H9 (cell line): ENCODE measurements at regions not wholly inside any gene's neighbourhood (a gene's known extent, or its start where the extent isn't known, plus 50 kb on each side); places are given as distances from the start of the nearest gene placed in this dataset.
A peak's percentile ranks its signal among the peaks of the same experiment; 100 is the strongest.

Source experiments
- DNase-seq: peaks from one replicate; pipeline ENCODE4 v3.0.0-alpha.2; 2017
- H2AFZ ChIP-seq: one replicate; pipeline ENCODE4 v1.6.1; 2013; ENCODE audit warnings: mild to moderate bottlenecking, low read length, control low read depth, moderate library complexity
- H2AK5ac ChIP-seq: 2 replicates; pipeline ENCODE4 v1.6.1; 2013; ENCODE audit warnings: low read length, control low read depth, mixed read lengths; ENCODE audit not compliant: insufficient read length
- H2BK120ac ChIP-seq: one replicate; pipeline ENCODE4 v1.6.1; 2013; ENCODE audit warnings: low read depth, mild to moderate bottlenecking, low read length, control low read depth, inconsistent platforms; ENCODE audit not compliant: poor library complexity, severe bottlenecking
- H2BK12ac ChIP-seq: 2 replicates; pipeline ENCODE4 v1.6.1; 2013; ENCODE audit warnings: low read length, control low read depth, mixed read lengths, low read depth; ENCODE audit not compliant: insufficient read length
- H2BK15ac ChIP-seq: 2 replicates; pipeline ENCODE4 v1.6.1; 2013; ENCODE audit warnings: low read depth, low read length, control low read depth
- H2BK20ac ChIP-seq: one replicate; pipeline ENCODE4 v1.6.1; 2013; ENCODE audit warnings: low read depth, mild to moderate bottlenecking, low read length, control low read depth, inconsistent platforms; ENCODE audit not compliant: poor library complexity, severe bottlenecking
- H2BK5ac ChIP-seq: 2 replicates; pipeline ENCODE4 v1.6.1; 2013; ENCODE audit warnings: low read length, control low read depth, mixed read lengths; ENCODE audit not compliant: insufficient read length
- H3K14ac ChIP-seq: 2 replicates; pipeline ENCODE4 v1.6.1; 2013; ENCODE audit warnings: low read length, control low read depth; ENCODE audit not compliant: insufficient read depth
- H3K18ac ChIP-seq: 2 replicates; pipeline ENCODE4 v1.6.1; 2013; ENCODE audit warnings: low read depth, mild to moderate bottlenecking, mixed read lengths, low read length, control low read depth; ENCODE audit not compliant: insufficient read length
- H3K23ac ChIP-seq: 2 replicates; pipeline ENCODE4 v1.6.1; 2013; ENCODE audit warnings: low read length, control low read depth, mixed read lengths, low read depth; ENCODE audit not compliant: insufficient read length
- H3K23me2 ChIP-seq: 2 replicates; pipeline ENCODE4 v1.6.1; 2013; ENCODE audit warnings: low read depth, mild to moderate bottlenecking, mixed read lengths, low read length, control low read depth; ENCODE audit not compliant: insufficient read length, poor library complexity, severe bottlenecking
- H3K27ac ChIP-seq: 2 replicates; pipeline ENCODE4 v1.5.1; 2013; ENCODE audit warnings: low read length, control low read depth, mixed read lengths, low read depth; ENCODE audit not compliant: insufficient read length
- H3K27me3 ChIP-seq: 2 replicates; pipeline ENCODE4 v1.6.1; 2013; ENCODE audit warnings: low read length, control low read depth, inconsistent platforms; ENCODE audit not compliant: insufficient read depth
- H3K4ac ChIP-seq: 2 replicates; pipeline ENCODE4 v1.6.1; 2013; ENCODE audit warnings: low read depth, mild to moderate bottlenecking, control low read depth, inconsistent platforms, low read length, moderate library complexity
- H3K4me1 ChIP-seq: 2 replicates; pipeline ENCODE4 v1.6.1; 2013; ENCODE audit warnings: low read length, control low read depth, inconsistent platforms; ENCODE audit not compliant: insufficient read depth
- H3K4me2 ChIP-seq: 2 replicates; pipeline ENCODE4 v1.6.1; 2013; ENCODE audit warnings: low read length, control low read depth, mixed read lengths; ENCODE audit not compliant: insufficient read length, insufficient read depth
- H3K56ac ChIP-seq: 2 replicates; pipeline ENCODE4 v1.6.1; 2013; ENCODE audit warnings: low read depth, mild to moderate bottlenecking, mixed read lengths, low read length, control low read depth; ENCODE audit not compliant: insufficient read length
- H3K79me1 ChIP-seq: 2 replicates; pipeline ENCODE4 v1.6.1; 2013; ENCODE audit warnings: low read depth, mild to moderate bottlenecking, moderate library complexity, low read length, control low read depth, inconsistent platforms; ENCODE audit not compliant: insufficient read depth, poor library complexity, severe bottlenecking
- H3K79me2 ChIP-seq: 2 replicates; pipeline ENCODE4 v1.6.1; 2013; ENCODE audit warnings: low read length, control low read depth, inconsistent platforms; ENCODE audit not compliant: insufficient read depth
- H3K9ac ChIP-seq: 2 replicates; pipeline ENCODE4 v1.6.1; 2013; ENCODE audit warnings: low read length, control low read depth, mixed read lengths; ENCODE audit not compliant: insufficient read length; ENCODE audit errors: extremely low read depth
- H3K9me3 ChIP-seq: one replicate; pipeline ENCODE4 v1.6.1; 2013; ENCODE audit warnings: low read depth, low read length, inconsistent platforms; ENCODE audit not compliant: control insufficient read depth
- H3T11ph ChIP-seq: one replicate; pipeline ENCODE4 v1.6.1; 2013; ENCODE audit warnings: mild to moderate bottlenecking, low read length, control low read depth, inconsistent platforms
- H4K20me1 ChIP-seq: one replicate; pipeline ENCODE4 v1.6.1; 2013; ENCODE audit not compliant: control insufficient read depth, insufficient read length, insufficient read depth
- H4K5ac ChIP-seq: 2 replicates; pipeline ENCODE4 v1.6.1; 2013; ENCODE audit warnings: low read depth, mild to moderate bottlenecking, mixed read lengths, low read length, control low read depth; ENCODE audit not compliant: insufficient read length
- H4K8ac ChIP-seq: replicated peaks from 2 replicates; pipeline ENCODE4 v1.6.1; 2013; ENCODE audit warnings: low read length, control low read depth, mixed read lengths, low read depth; ENCODE audit not compliant: insufficient read length
- H4K91ac ChIP-seq: 2 replicates; pipeline ENCODE4 v1.6.1; 2013; ENCODE audit warnings: low read depth, mild to moderate bottlenecking, moderate library complexity, mixed read lengths, low read length, control low read depth; ENCODE audit not compliant: insufficient read length
- H3K27ac Mint-ChIP-seq, 3 experiments: 2 replicates in 2 of 3; 3 replicates in 1 of 3; pipeline ENCODE4 v1.8.0; 2020 to 2021; ENCODE audit warnings: mixed read lengths in 3 of 3, mild to moderate bottlenecking in 1 of 3, moderate library complexity in 1 of 3
- H3K27me3 Mint-ChIP-seq: 2 replicates; pipeline ENCODE4 v1.8.0; 2021; ENCODE audit warnings: low read depth, mild to moderate bottlenecking, moderate library complexity, mixed read lengths
- H3K36me3 Mint-ChIP-seq, 3 experiments: 2 replicates in 2 of 3; 3 replicates in 1 of 3; pipeline ENCODE4 v1.8.0; 2020 to 2021; ENCODE audit warnings: low read depth in 3 of 3, mixed read lengths in 3 of 3; ENCODE audit not compliant: insufficient read depth in 1 of 3
- H3K4me1 Mint-ChIP-seq, 2 experiments: 2 replicates each; pipeline ENCODE4 v1.8.0; 2020; ENCODE audit warnings: mixed read lengths in 2 of 2
- H3K4me3 Mint-ChIP-seq, 2 experiments: 2 replicates in 1 of 2; 3 replicates in 1 of 2; pipeline ENCODE4 v1.8.0; 2020 to 2021; ENCODE audit warnings: mild to moderate bottlenecking in 2 of 2, mixed read lengths in 2 of 2, moderate library complexity in 1 of 2
- H3K9me3 Mint-ChIP-seq, 2 experiments: 2 replicates in 1 of 2; 3 replicates in 1 of 2; pipeline ENCODE4 v1.8.0; 2020; ENCODE audit warnings: mild to moderate bottlenecking in 2 of 2, mixed read lengths in 2 of 2, moderate library complexity in 1 of 2
- WGBS: extraction: QIAGEN DNeasy Blood & Tissue Kit; methylation state at CpG from one replicate; pipeline ENCODE4 v1.1.7; 2013; ENCODE audit warnings: missing lambda C conversion rate, low lambda C conversion rate, mixed read lengths; ENCODE audit not compliant: insufficient read length; ENCODE audit errors: extremely low coverage; 5-methylcytosine and 5-hydroxymethylcytosine counted together
- TF ChIP-seq, protein P1 (sequence below): fragments of 200-600 bp; sonication (generic); conservative IDR thresholded peaks from 3 replicates; pipeline ENCODE4 v1.8.0; 2021; ENCODE audit warnings: antibody characterized with exemption, mild to moderate bottlenecking

DNA sequence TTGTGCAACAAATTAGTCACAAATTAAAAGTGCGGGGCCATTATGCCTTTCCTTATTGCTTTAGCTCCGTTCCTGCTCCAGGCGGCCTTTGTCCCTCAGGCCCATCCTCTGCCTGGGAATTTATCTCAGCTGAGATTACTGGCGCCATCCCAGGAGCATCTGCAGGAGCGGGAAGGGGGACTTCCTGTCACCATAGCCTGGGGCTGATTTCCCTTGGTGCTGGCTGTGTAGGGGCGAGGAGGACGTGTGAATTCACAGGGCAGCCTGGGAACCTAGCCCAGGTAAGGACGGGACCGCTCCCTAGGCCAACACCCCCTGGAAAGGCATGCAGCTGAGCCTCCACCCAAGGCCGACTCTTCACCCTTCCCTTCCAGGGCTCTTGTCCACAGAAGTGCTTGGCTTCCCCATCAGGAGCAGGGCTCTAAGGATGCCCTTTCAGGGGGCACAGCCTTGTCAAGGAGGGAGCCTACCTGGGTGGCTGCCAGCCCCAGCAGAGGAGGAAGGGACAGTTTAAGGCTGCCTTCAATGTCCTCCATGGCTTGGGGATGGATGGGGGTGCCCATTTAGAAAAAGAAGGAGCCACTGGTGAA is 72.6 kb upstream of the NKX1-1 start:
- Histone ChIP-seq H3T11ph (no peak overlapping the region), H3K23me2 (no peaks in the 10 kb centered on the region), H2AFZ (no peak overlapping the region), H4K8ac (no peak overlapping the region), H3K9ac (no peak overlapping the region), H2BK20ac (no peak overlapping the region), H3K79me2 (no peaks in the 10 kb centered on the region), H3K18ac (no peak overlapping the region), H2BK12ac (no peak overlapping the region), H3K27me3 (no peaks in the 10 kb centered on the region; the same call in 1 of the 2 replicates), H3K4me2 (no peak overlapping the region), H4K91ac (no peak overlapping the region), H2BK5ac (no peak overlapping the region), H2AK5ac (no peak overlapping the region), H2BK120ac (no peak overlapping the region), H2BK15ac (no peak overlapping the region), H4K20me1 (no peaks in the 10 kb centered on the region), H4K5ac (no peak overlapping the region), H3K9me3 (peaks cover 9% of the 10 kb centered on the region), H3K27ac (no peak overlapping the region), H3K4me1 (no peaks in the 10 kb centered on the region), H3K4ac (no peak overlapping the region), H3K14ac (no peak overlapping the region), H3K79me1 (no peaks in the 10 kb centered on the region), H3K23ac (no peak overlapping the region), H3K56ac (no peak overlapping the region)
- TF ChIP-seq, protein P1, sequence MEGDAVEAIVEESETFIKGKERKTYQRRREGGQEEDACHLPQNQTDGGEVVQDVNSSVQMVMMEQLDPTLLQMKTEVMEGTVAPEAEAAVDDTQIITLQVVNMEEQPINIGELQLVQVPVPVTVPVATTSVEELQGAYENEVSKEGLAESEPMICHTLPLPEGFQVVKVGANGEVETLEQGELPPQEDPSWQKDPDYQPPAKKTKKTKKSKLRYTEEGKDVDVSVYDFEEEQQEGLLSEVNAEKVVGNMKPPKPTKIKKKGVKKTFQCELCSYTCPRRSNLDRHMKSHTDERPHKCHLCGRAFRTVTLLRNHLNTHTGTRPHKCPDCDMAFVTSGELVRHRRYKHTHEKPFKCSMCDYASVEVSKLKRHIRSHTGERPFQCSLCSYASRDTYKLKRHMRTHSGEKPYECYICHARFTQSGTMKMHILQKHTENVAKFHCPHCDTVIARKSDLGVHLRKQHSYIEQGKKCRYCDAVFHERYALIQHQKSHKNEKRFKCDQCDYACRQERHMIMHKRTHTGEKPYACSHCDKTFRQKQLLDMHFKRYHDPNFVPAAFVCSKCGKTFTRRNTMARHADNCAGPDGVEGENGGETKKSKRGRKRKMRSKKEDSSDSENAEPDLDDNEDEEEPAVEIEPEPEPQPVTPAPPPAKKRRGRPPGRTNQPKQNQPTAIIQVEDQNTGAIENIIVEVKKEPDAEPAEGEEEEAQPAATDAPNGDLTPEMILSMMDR = no peak
- Mint-ChIP-seq H3K4me3 (no peak overlapping the region), H3K9me3 (peaks cover 22 to 37% of the 10 kb centered on the region in 2 experiments), H3K27me3 (peaks cover 30% of the 10 kb centered on the region), H3K27ac (no peak overlapping the region), H3K36me3 (peaks cover 0 to 1% (median 0%) of the 10 kb centered on the region in 3 experiments; a peak in 2 of 7 replicates), H3K4me1 (no peaks in the 10 kb centered on the region)
- peak; percentile 28 for DNase-seq
- WGBS = no CpG with 5 or more reads among the region's 10 CpGs
